ENCODE measurements at regions not wholly inside any gene's neighbourhood (a gene's known extent, or its start where the extent isn't known, plus 50 kb on each side); places are given as distances from the start of the nearest gene placed in this dataset.

DNA sequence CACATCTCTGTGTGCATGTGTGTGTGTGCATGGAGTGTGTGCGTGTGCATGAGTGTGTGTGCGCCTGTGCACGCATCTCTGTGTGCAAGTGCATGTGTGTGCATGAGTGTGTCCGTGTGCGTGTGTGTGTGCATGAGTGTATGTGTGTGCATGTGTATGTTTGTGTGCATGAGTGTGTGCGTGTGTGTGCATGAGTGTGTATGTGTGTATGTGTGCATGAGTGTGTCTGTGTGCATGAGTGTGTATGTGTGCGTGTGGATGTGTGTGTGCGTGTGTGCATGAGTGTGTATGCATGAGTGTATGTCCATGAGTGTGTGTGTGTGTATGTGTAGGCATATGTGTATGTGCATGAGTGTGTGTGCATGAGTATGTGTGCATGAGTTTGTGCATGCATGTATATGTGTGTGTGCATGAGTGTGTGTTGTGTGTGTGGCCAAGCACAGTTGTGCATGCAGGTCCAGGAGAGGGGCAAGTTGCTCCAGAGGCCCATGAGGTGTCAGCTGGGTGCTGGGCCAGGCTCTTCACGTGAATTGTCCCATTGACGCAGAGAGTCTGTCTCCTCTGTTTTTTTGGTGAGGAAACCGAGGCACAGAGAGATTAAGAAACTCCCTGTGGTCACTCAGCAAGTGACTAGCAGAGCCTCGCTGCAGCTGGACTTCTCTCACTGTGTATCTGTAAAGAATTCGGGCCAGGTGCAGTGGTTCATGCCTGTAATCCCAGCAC is 75.5 kb downstream of the ASB1 start:
- DNase-seq (ENCODE audit: low read depth), result no peak
- TF ChIP-seq CTCF (IDR thresholded peaks at IDR 0.05; ENCODE audit: insufficient read depth, low read depth, low read length, missing control alignments), result no peak
- no peak overlapping the region for H3K4me3 ChIP-seq (ENCODE audit: low read depth, low read length)

DNA sequence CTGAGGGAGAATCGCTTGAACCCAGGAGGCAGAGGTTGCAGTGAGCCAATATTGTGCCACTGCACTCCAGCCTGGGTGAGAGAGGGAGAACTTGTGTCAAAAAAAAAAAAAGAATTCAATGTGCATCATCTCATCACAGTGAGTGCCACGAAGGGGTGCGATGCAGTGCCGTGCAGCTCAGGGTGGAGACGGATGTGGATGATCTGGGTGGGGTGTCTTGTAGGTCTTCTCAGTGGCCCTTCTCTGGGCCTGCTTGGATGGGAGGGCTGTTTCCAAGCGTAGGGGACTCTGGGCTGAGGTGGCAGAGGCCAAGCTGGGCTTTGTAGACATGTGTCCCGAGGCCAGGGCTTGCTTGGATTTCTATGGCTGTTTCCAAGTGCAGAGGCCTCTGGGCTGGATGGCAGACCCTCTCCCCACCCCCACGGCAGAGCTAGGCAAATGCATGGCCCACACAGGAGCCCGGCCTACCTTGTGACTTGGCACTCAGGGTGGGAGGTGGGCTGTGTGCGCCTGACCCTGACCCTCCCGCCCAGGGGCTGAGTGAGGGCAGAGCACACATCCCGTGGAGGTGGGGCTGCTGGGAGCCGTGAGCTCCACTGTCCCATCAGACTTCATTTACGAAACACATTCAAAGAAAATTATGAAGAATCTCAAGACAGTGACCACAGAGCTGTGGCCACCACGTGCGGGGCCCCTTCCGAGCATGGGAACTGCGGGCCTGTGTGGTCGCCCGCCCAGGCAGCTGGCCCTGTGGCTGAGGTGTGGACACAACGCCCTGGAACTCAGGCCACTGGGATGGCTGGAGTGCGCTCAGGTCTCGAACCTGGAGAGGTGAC is 76.4 kb downstream of the ASB1 start:
- TF ChIP-seq CTCF (IDR thresholded peaks at IDR 0.05; ENCODE audit: insufficient read depth, low read depth, low read length, missing control alignments), result no peak
- no peak for DNase-seq (ENCODE audit: low read depth)

DNA sequence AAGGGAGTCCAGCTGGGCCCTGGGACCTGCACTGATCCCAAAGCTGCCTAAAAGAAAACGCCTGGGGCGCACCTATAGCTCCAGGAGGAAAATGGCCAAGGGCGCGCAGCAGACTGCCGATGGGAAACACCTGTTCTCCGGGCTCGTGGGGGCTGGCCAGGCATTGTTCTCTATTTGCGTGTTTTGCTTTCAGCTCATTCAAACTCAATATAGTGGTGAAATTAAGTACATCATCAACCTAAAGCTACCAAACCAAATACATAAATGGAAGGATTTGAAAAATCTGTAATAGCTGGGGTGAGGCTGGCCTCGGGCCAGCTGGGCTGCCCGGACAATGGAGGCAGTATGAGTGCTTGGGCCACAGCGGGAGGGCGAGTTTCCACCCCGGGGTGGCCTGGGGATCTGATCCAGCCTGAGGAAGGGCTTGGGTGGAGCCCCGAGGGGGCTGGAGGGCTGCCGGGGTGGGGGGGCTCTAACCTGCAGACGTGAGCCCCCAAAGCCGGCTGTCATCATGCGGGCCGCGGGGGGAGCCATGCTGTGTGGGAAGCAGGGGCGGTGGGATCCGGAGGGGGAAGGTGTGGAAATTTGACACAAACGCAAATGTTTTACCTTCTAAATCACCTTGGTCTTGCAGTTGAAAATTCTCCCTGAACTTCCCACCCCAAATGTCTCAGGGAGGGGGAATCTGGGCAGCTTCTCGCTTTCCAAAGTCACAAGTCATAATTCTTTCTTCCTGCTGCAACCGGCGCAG is 77.6 kb downstream of the ASB1 start:
- no peak for TF ChIP-seq CTCF (IDR thresholded peaks at IDR 0.05; ENCODE audit: insufficient read depth, low read depth, low read length, missing control alignments)
- no peak overlapping the region for H3K4me3 ChIP-seq (ENCODE audit: low read depth, low read length)
- DNase-seq (ENCODE audit: low read depth), result no peak

More for the DNA sequence above, 76.4 kb downstream of the ASB1 start:
- no peak overlapping the region for H3K4me3 ChIP-seq (ENCODE audit: low read depth, low read length)

GRCh38 chr2:238505119-238505891 is 78.6 kb downstream of the ASB1 start:
- no peak for DNase-seq (ENCODE audit: low read depth)
- H3K4me3 ChIP-seq (ENCODE audit: low read depth, low read length), result no peak overlapping the region
- no peak for TF ChIP-seq CTCF (IDR thresholded peaks at IDR 0.05; ENCODE audit: insufficient read depth, low read depth, low read length, missing control alignments)

DNA sequence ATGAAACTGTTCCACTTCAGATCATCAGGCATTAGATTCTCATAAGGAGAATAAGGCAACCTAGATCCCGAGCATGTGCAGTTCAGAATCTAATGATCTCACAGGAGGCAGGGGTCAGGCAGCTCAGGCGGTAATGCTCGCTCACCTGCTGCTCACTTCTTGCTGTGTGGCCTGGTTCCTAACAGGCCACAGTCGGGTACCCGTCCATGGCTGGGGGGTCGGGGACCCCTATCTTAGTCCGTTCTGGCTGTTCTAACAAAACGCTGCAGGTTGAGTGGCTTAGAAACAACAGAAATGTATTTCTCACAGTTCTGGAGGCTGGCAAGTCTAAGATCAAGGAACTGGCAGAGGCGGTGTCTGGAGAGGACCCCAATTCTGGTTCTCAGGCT is 79.2 kb downstream of the ASB1 start:
- no peak overlapping the region for H3K4me3 ChIP-seq (ENCODE audit: low read depth, low read length)
- TF ChIP-seq CTCF (IDR thresholded peaks at IDR 0.05; ENCODE audit: insufficient read depth, low read depth, low read length, missing control alignments), result no peak
- no peak for DNase-seq (ENCODE audit: low read depth)

DNA sequence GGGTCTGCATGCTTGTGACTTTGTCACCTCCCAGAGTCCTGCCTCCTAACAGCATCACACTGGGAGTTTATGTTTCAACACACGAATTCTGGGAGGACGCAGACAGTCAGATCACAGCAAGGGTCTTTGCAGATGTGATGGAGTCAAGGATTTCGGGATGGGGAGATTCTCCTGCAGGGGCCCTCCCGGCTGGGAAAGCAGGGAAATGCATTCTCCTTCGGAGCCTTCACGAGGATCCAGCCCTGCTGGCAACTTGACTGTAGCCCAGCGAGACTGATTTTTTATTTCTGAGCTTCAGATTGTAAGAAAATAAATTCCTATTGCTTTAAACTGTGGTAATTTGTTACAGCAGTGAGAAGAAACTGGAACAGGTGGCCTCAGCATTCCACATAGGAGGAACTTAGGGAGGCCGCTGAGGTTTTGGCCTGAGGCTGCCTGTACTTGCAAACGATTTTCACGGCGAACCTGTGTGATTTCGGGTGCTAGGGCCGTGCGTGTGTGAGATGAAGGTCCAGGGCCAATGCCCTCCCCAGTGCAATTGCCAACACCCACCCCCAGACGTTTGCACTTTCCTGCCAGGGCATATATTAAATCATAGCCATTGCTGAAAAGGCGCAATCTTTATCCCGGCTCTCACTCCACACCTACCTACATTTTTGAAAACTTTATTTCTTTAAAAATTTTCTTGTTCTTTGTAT is 79.8 kb downstream of the ASB1 start:
- no peak for TF ChIP-seq CTCF (IDR thresholded peaks at IDR 0.05; ENCODE audit: insufficient read depth, low read depth, low read length, missing control alignments)
- no peak overlapping the region for H3K4me3 ChIP-seq (ENCODE audit: low read depth, low read length)
- no peak for DNase-seq (ENCODE audit: low read depth)
